Right hindlimb (tissue), 1 donor: ENCODE measurements at regions not wholly inside any gene's neighbourhood (a gene's known extent, or its start where the extent isn't known, plus 50 kb on each side); places are given as distances from the start of the nearest gene placed in this dataset.

Experiments used
- DNase-seq: peaks from one replicate; pipeline ENCODE4 v3.0.0-alpha.2; 2018

DNA sequence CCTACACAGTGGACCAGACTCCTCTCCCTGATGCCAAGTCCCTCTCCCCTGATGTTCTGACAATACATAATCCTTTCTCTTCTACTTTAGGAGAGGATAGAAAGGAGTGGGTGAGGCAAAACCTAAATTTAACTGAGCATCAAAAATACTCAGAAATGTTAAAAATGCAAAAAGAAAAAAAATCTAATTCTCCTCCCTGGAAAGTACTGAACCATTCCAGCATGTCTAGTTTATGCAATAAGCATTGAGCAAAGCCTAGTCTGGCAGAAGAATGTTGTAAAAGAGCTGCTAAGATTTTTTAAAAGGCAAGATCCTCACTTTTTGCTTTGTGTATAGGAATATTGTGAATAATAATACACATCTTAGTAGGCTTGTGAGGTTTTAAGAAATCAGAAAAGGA, 116.6 kb upstream of the STXBP5 start:
- DNase-seq, result no peak

- no peak for DNase-seq
Measured at GRCh38 chr6:147088861-147089260, 115.4 kb upstream of the STXBP5 start.

- DNase-seq, result no peak
Measured at GRCh38 chr6:147095316-147095715, 108.9 kb upstream of the STXBP5 start.

GRCh38 chr6:147099974-147100373, 104.2 kb upstream of the STXBP5 start:
- no peak for DNase-seq

- no peak for DNase-seq
Measured at GRCh38 chr6:147103007-147103406, 101.2 kb upstream of the STXBP5 start.

GRCh38 chr6:147103694-147104093, 100.5 kb upstream of the STXBP5 start:
- DNase-seq, result no peak

GRCh38 chr6:147105786-147106185, 98.4 kb upstream of the STXBP5 start:
- no peak for DNase-seq

- no peak for DNase-seq
Measured at GRCh38 chr6:147106759-147107401, 97.3 kb upstream of the STXBP5 start.

- no peak for DNase-seq
Measured at GRCh38 chr6:147108259-147108910, 95.8 kb upstream of the STXBP5 start.

GRCh38 chr6:147109707-147110106, 94.5 kb upstream of the STXBP5 start:
- DNase-seq, result no peak

- DNase-seq, result no peak
Measured at GRCh38 chr6:147116056-147116455, 88.2 kb upstream of the STXBP5 start.

DNA sequence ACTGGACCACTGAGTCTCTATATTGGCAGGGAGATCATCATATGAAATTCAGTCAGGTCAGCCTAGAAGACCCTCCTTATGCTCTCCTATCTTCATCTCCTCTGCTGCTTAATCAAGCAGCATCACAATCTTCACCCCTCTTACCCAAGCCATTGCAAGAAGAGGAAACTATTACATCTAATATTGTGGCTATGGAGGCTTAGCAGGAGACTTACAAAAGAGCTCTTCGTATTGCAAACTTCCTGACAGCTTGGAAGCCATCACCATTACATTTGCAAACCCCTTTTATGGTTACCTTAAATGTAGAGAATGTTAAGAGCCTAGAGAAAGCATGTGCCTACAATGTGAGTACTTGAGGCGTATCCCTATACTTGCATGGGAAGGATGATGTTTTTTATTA, 87.2 kb upstream of the STXBP5 start:
- no peak for DNase-seq

GRCh38 chr6:147117580-147117979, 86.6 kb upstream of the STXBP5 start:
- DNase-seq, result no peak

GRCh38 chr6:147119310-147119709, 84.9 kb upstream of the STXBP5 start:
- DNase-seq, result no peak

- no peak for DNase-seq
Measured at GRCh38 chr6:147122823-147123222, 81.4 kb upstream of the STXBP5 start.

DNA sequence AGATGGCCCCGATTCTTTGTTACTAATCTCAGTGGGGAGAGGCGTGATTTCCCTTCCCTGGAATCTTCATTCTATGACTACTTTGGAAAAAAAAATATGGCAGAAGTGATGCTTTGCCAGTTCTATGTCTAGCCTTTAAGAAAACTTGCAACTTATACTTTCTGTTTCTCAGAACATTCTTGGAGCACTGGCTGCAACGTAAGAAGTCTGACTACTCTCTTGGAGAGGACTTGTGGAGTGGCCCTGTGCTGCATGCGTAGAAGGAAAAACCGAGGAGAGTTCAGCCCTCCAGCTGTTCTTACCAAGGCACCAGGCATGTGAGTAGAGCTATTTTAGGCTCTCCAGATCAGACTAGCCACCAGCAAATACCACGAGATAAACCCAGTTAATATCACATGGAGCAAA, 77.6 kb upstream of the STXBP5 start:
- no peak for DNase-seq

- no peak for DNase-seq
Measured at GRCh38 chr6:147127587-147127986, 76.6 kb upstream of the STXBP5 start.

DNA sequence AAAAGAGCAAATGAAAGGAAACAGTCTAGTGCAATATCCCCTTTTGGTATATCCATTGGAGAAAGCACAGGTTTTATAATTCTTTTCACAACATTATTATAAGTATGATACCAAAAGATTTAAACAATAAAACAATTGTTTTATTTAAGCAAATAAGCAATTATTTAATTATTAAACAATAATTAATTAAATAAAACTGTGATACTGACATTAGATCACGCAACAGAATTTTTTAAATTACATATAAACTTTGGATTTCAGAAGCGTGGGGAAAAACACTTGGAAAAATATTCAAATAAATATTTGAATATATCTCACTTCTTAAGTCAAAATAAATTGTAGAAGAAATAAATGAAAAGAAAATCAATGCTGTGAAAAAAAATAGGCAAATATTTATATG, 76.2 kb upstream of the STXBP5 start:
- DNase-seq, result no peak

GRCh38 chr6:147131532-147132128, 72.6 kb upstream of the STXBP5 start:
- no peak for DNase-seq

DNA sequence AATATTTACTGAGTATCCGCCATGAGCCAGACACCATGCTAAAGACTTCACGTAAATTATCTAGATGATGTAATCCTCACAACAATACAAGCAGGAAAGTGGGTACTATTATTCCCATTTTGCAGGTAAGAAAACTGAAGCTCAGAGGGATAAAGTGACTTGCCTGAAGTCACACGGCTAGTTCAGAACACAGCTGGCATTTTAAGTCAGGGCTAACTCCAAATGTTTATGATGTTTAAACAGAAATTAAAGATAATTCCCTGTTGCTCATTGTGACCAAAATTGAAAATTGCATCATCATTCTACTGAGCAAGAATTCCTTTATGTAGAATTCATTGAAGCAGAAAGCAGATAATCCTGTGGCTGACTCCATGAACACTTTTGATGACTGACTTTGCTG, 71.3 kb upstream of the STXBP5 start:
- DNase-seq, result no peak

DNA sequence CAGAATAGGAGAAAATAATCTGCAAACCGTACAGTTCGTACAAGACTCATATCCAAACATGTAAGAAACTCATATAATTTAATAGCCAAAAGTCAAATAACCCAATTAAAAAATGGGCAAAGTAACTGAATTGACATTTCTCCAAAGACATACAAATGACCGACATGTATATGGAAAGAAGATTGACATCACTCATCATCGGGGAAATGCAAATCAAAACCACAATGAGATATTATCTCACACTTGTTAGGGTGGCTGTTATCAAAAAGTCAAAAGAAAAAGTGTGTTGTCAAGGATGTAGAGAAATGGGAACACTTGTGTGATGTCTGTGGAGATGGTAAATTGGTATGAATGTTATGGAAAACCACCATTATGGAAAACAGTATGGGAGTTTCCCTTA, 70.5 kb upstream of the STXBP5 start:
- DNase-seq, result no peak

DNA sequence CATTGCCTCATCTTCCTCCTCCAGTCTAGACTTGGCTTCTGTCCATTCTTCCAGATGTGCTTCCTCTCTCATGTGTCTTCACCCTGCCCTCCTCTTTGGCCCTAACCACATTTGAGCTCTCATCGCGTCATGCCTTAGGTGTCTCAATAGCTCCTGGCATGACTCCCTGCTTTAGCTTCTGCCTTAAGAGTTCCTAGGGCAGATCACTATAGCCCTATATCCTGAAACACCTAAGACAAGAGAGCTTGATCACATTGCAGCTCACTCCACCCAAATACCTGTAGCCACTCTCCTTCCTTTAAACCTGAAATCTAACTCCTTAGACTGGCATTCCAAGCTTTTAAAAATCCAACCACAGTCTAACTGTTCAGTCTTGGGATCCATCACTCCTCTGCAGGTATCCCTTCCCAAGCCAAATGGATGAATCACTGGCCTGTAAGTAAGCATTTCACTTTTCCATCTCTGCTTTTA, 69.0 kb upstream of the STXBP5 start:
- no peak for DNase-seq

GRCh38 chr6:147136057-147136456, 68.2 kb upstream of the STXBP5 start:
- no peak for DNase-seq

GRCh38 chr6:147137986-147138385, 66.2 kb upstream of the STXBP5 start:
- DNase-seq, result no peak

GRCh38 chr6:147138835-147139234, 65.4 kb upstream of the STXBP5 start:
- no peak for DNase-seq
